Testis (tissue), 2 donors: ENCODE measurements at regions not wholly inside any gene's neighbourhood (a gene's known extent, or its start where the extent isn't known, plus 50 kb on each side); places are given as distances from the start of the nearest gene placed in this dataset.

ENCODE experiments used
- POLR2A ChIP-seq: fragments of 450-650 bp; IDR thresholded peaks from one replicate; pipeline ENCODE4 v1.6.1; 2017; ENCODE audit warnings: antibody characterized with exemption, mild to moderate bottlenecking, moderate library complexity
- TF ChIP-seq, protein P1 (sequence below), 3 experiments: fragments of 450-650 bp in 2 of 3; fragments of 200-600 bp in 1 of 3; sonication (generic) in 1 of 3; IDR thresholded peaks; one replicate each; pipeline ENCODE4 v1.5.1; 2016 to 2019; ENCODE audit warnings: antibody characterized with exemption in 3 of 3, mild to moderate bottlenecking in 2 of 3, moderate library complexity in 1 of 3

DNA sequence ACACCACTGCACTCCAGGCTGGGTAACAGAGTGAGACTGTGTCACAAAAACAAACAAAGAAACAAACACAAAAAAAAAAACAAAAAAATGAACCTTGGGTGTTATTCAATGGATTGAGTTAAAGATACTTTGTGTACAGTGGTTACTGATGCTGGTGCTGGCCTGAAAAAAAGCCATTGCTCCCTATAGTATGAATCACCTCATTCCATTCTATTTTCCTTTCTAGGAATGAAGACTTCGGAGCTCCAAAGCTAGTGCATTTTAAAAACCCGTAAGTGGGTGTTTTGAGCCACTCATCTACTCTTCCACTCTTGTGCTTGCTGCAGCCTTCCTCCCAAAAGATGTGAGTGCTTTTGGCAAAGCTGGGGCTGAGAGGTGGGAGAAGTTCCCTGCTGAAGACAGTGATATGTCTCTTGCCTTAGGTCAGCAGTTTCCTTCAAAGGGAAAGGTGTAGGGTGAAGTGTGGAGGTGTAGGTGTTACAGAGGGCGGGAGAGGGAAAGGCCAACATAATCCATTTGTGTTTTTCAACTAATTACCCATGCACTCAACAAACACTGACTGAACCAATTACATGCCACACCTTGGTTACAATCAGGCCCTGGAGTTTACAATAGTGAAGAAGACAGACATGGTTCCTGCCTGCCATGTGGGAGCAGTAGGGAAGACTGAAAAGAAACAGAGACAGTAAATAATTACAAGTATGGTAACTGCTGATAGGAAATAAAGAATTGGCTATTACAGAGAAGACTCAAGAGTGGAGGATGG is 55.0 kb upstream of the SERBP1 start:
- TF ChIP-seq, protein P1, sequence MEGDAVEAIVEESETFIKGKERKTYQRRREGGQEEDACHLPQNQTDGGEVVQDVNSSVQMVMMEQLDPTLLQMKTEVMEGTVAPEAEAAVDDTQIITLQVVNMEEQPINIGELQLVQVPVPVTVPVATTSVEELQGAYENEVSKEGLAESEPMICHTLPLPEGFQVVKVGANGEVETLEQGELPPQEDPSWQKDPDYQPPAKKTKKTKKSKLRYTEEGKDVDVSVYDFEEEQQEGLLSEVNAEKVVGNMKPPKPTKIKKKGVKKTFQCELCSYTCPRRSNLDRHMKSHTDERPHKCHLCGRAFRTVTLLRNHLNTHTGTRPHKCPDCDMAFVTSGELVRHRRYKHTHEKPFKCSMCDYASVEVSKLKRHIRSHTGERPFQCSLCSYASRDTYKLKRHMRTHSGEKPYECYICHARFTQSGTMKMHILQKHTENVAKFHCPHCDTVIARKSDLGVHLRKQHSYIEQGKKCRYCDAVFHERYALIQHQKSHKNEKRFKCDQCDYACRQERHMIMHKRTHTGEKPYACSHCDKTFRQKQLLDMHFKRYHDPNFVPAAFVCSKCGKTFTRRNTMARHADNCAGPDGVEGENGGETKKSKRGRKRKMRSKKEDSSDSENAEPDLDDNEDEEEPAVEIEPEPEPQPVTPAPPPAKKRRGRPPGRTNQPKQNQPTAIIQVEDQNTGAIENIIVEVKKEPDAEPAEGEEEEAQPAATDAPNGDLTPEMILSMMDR (IDR thresholded peaks at IDR 0.05), result no peak
- no peak for TF ChIP-seq POLR2A
